IMR-90 (cell line): ENCODE measurements at regions not wholly inside any gene's neighbourhood (a gene's known extent, or its start where the extent isn't known, plus 50 kb on each side); places are given as distances from the start of the nearest gene placed in this dataset.

Experiments used
- ATAC-seq: fragments of 200-7000 bp; cut with Tn5 transposase; 2 replicates; pipeline ENCODE4 v1.9.1; 2020; ENCODE audit warnings: low read depth, mild to moderate bottlenecking, moderate library complexity
- BruUV-seq: library from RNA; stranded (reverse); fragments of 400-500 nt; replicated peaks from 2 replicates; lab custom pipeline; 2021; lab: Mats Ljungman, UMichigan
- CTCF ChIA-PET: fragments of 300-600 bp; formaldehyde crosslinking; extraction: SDS; loops from one replicate; lab custom pipeline; 2021; ENCODE audit warnings: antibody characterized with exemption; lab: Yijun Ruan, JAX
- POLR2A ChIA-PET: fragments of 300-600 bp; sonication (Branson Sonifier 250); formaldehyde crosslinking; loops from one replicate; lab custom pipeline; 2022; ENCODE audit warnings: antibody characterized with exemption; ENCODE audit not compliant: unreplicated experiment; lab: Charles Lee
- DNase-seq: peaks from one replicate; pipeline ENCODE4 v3.0.0; 2013
- H2AFZ ChIP-seq: replicated peaks from 2 replicates; pipeline ENCODE3; 2013; ENCODE audit warnings: low read length, mild to moderate bottlenecking; ENCODE audit not compliant: poor library complexity
- H2AK5ac ChIP-seq: 2 replicates; pipeline ENCODE4 v1.6.1; 2013; ENCODE audit warnings: low read depth, low read length, inconsistent platforms
- H2AK9ac ChIP-seq: replicated peaks from 2 replicates; pipeline ENCODE3; 2013; ENCODE audit warnings: mild to moderate bottlenecking, low read depth, low read length, moderate library complexity; ENCODE audit not compliant: poor library complexity
- H2BK120ac ChIP-seq: 2 replicates; pipeline ENCODE4 v1.6.1; 2013; ENCODE audit warnings: low read depth, low read length, inconsistent platforms
- H2BK15ac ChIP-seq: 3 replicates; pipeline ENCODE4 v1.6.1; 2013; ENCODE audit warnings: low read depth, low read length, inconsistent platforms
- H2BK20ac ChIP-seq: 2 replicates; pipeline ENCODE4 v1.6.1; 2013; ENCODE audit warnings: low read depth, mild to moderate bottlenecking, inconsistent platforms, low read length, moderate library complexity
- H2BK5ac ChIP-seq: 2 replicates; pipeline ENCODE4 v1.6.1; 2013; ENCODE audit warnings: mild to moderate bottlenecking, low read depth, low read length, inconsistent platforms; ENCODE audit not compliant: poor library complexity, severe bottlenecking
- H3K14ac ChIP-seq: replicated peaks from 2 replicates; pipeline ENCODE4 v1.6.1; 2013; ENCODE audit warnings: low read depth, low read length, inconsistent platforms
- H3K18ac ChIP-seq: 2 replicates; pipeline ENCODE4 v1.6.1; 2013; ENCODE audit warnings: low read depth, low read length, control low read depth
- H3K23ac ChIP-seq: 2 replicates; pipeline ENCODE4 v1.6.1; 2013; ENCODE audit warnings: low read depth, low read length, inconsistent platforms
- H3K27ac ChIP-seq: 2 replicates; pipeline ENCODE4 v1.5.1; 2013; ENCODE audit warnings: mild to moderate bottlenecking, control low read depth, low read length; ENCODE audit not compliant: insufficient read depth
- H3K27me3 ChIP-seq: 2 replicates; pipeline ENCODE4 v1.6.1; 2013; ENCODE audit warnings: low read length; ENCODE audit not compliant: control insufficient read depth, insufficient read depth
- H3K36me3 ChIP-seq: 2 replicates; pipeline ENCODE4 v1.6.1; 2013; ENCODE audit warnings: low read length, mixed read lengths; ENCODE audit not compliant: control insufficient read depth, insufficient read depth
- H3K4ac ChIP-seq: 2 replicates; pipeline ENCODE4 v1.6.1; 2013; ENCODE audit warnings: low read depth, low read length, inconsistent platforms
- H3K4me1 ChIP-seq: 2 replicates; pipeline ENCODE4 v1.6.1; 2013; ENCODE audit warnings: low read length, mixed read lengths; ENCODE audit not compliant: control insufficient read depth, insufficient read depth
- H3K4me2 ChIP-seq: 2 replicates; pipeline ENCODE4 v1.6.1; 2013; ENCODE audit warnings: low read depth, mild to moderate bottlenecking, control low read depth, low read length, moderate library complexity
- H3K4me3 ChIP-seq: 2 replicates; pipeline ENCODE4 v1.5.1; 2013; ENCODE audit warnings: low read depth, mild to moderate bottlenecking, control low read depth, low read length, moderate library complexity; ENCODE audit not compliant: insufficient read depth
- H3K56ac ChIP-seq: 2 replicates; pipeline ENCODE4 v1.6.1; 2013; ENCODE audit warnings: low read length, inconsistent platforms; ENCODE audit not compliant: insufficient read depth; ENCODE audit errors: extremely low read depth
- H3K79me1 ChIP-seq, 2 experiments: 2 replicates each; pipeline ENCODE4 v1.6.1; 2013; ENCODE audit warnings: low read length in 2 of 2, inconsistent platforms in 1 of 2, low read depth in 1 of 2
- H3K9ac ChIP-seq: 2 replicates; pipeline ENCODE4 v1.6.1; 2013; ENCODE audit warnings: low read depth, low read length, control low read depth
- H3K9me1 ChIP-seq: 2 replicates; pipeline ENCODE4 v1.6.1; 2013; ENCODE audit warnings: low read length, inconsistent platforms; ENCODE audit not compliant: insufficient read depth
- H3K9me3 ChIP-seq: 2 replicates; pipeline ENCODE4 v1.6.1; 2013; ENCODE audit warnings: low read length; ENCODE audit not compliant: control insufficient read depth, insufficient read depth
- H4K20me1 ChIP-seq: 2 replicates; pipeline ENCODE4 v1.6.1; 2013; ENCODE audit warnings: low read length, inconsistent platforms; ENCODE audit not compliant: insufficient read depth
- H4K5ac ChIP-seq: 2 replicates; pipeline ENCODE4 v1.6.1; 2013; ENCODE audit warnings: mild to moderate bottlenecking, low read depth, low read length, control low read depth
- H4K8ac ChIP-seq, 2 experiments: 2 replicates each; pipeline ENCODE4 v1.6.1; 2013; ENCODE audit warnings: low read depth in 2 of 2, low read length in 2 of 2, control low read depth in 1 of 2, inconsistent platforms in 1 of 2
- H4K91ac ChIP-seq: 2 replicates; pipeline ENCODE4 v1.6.1; 2013; ENCODE audit warnings: low read depth, low read length, inconsistent platforms; ENCODE audit not compliant: insufficient read depth
- FOS ChIP-seq: fragments of 150-350 bp; IDR thresholded peaks from 2 replicates; pipeline ENCODE4 v1.6.1; 2016; ENCODE audit warnings: low read depth, low read length
- MAFK ChIP-seq: IDR thresholded peaks from 2 replicates; pipeline ENCODE4 v1.6.1; 2012; ENCODE audit warnings: low read depth, low read length, improper control_type of control experiment
- MAZ ChIP-seq: IDR thresholded peaks from 2 replicates; pipeline ENCODE4 v1.6.1; 2012; ENCODE audit warnings: low read depth, mild to moderate bottlenecking, low read length, improper control_type of control experiment, moderate library complexity, borderline replicate concordance
- MXI1 ChIP-seq: IDR thresholded peaks from 2 replicates; pipeline ENCODE4 v1.6.1; 2012; ENCODE audit warnings: low read depth, mild to moderate bottlenecking, low read length, moderate library complexity, borderline replicate concordance
- NFE2L2 ChIP-seq: fragments of 150-350 bp; IDR thresholded peaks from 2 replicates; pipeline ENCODE4 v1.6.1; 2016; ENCODE audit warnings: low read depth, mild to moderate bottlenecking, low read length
- POLR2A ChIP-seq: IDR thresholded peaks from 2 replicates; pipeline ENCODE4 v1.6.1; 2012; ENCODE audit warnings: mild to moderate bottlenecking, low read depth, low read length
- RAD21 ChIP-seq: IDR thresholded peaks from 2 replicates; pipeline ENCODE4 v1.6.1; 2012; ENCODE audit warnings: low read length, improper control_type of control experiment
- SMC3 ChIP-seq: fragments of 150-350 bp; IDR thresholded peaks from 2 replicates; pipeline ENCODE4 v1.6.1; 2016; ENCODE audit warnings: low read depth, mild to moderate bottlenecking, antibody characterized with exemption, low read length, moderate library complexity
- WGBS, 2 experiments: methylation state at CpG; one replicate each; pipeline versions ENCODE4 v1.1.5 to v1.1.7; 2013; ENCODE audit warnings: missing lambda C conversion rate in 2 of 2; ENCODE audit not compliant: insufficient read length in 1 of 2; ENCODE audit errors: extremely low coverage in 2 of 2; 5-methylcytosine and 5-hydroxymethylcytosine counted together
- dilution Hi-C: fragments of 300-500 bp; cut with HindIII; formaldehyde crosslinking; loops from one replicate; pipeline ENCODE4 v1.14.3; 2018; ENCODE audit warnings: low sequenced_read_pairs; ENCODE audit not compliant: unreplicated experiment
- in situ Hi-C: fragments of 300-500 bp; cut with MboI; formaldehyde crosslinking; loops from 3 replicates; pipeline ENCODE4 v1.14.3; 2019; ENCODE audit warnings: low sequenced_read_pairs, inconsistent platforms, mixed read lengths
- intact Hi-C: fragments of 100-400 bp; cut with micrococcal nuclease; formaldehyde crosslinking; loops from 2 replicates; pipeline ENCODE4 v1.10.0; 2022
- TF ChIP-seq, protein P1 (sequence below): fragments of 150-350 bp; IDR thresholded peaks from 2 replicates; pipeline ENCODE4 v1.6.1; 2016; ENCODE audit warnings: low read depth, mild to moderate bottlenecking, low read length, moderate library complexity, borderline replicate concordance
- TF ChIP-seq, protein P2 (sequence below): fragments of 150-350 bp; IDR thresholded peaks from 2 replicates; pipeline ENCODE4 v1.6.1; 2017; ENCODE audit warnings: mild to moderate bottlenecking, antibody characterized with exemption, low read length, low read depth
- TF ChIP-seq, protein P3 (sequence below): conservative IDR thresholded peaks from 2 replicates; pipeline ENCODE4 v1.5.1; 2012; ENCODE audit warnings: mild to moderate bottlenecking, low read depth, low read length, improper control_type of control experiment

DNA sequence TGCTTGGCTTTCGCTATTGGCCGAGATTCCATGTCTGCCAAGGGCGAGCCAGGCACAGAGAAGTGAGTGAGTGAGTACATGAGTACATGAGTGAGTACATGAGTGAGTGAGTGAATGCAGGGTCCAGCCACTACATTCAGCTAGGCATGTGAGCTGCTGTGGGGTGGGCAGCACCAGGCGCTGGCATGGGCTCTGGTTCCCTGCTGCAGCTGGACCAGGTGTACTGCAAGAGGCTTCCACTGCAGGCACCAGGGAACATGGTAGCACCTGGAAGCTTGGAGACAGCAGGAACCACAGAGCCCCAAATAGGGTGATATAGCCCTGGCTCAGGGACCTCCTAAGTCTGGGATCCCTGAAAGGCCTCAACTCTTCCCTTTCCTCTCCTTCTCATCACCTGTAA lies 330.2 kb downstream of the USP25 start:
- WGBS, 2 experiments = 80% methylated on average over 1 of the region's 4 CpGs; no CpG with 5 or more reads in 1 of the 2 experiments
- H4K8ac ChIP-seq = no peak overlapping the region

More for the DNA sequence above, 330.2 kb downstream of the USP25 start:
- DNase-seq (no peak), ATAC-seq (no peak)
- H3K27me3 ChIP-seq = no peaks in the 10 kb centered on the region
- H3K36me3 ChIP-seq = no peaks in the 10 kb centered on the region
- no peak overlapping the region for H2AK9ac ChIP-seq
- H3K4me3 ChIP-seq = no peak overlapping the region
- no peaks in the 10 kb centered on the region for H3K4me1 ChIP-seq
- intact Hi-C loops (no loop called here), dilution Hi-C loops (no loop called here), in situ Hi-C loops (no loop called here)
- H3K4ac ChIP-seq = no peak overlapping the region
- no peak overlapping the region for H2AK5ac ChIP-seq
- H3K9ac ChIP-seq = no peak overlapping the region
- no peak overlapping the region for H2BK5ac ChIP-seq
- H3K18ac ChIP-seq = no peak overlapping the region
- CTCF ChIA-PET = interaction anchor here (0.6 kb wide), 1 partner anchor 23 kb away, joined by 3 read pairs; no protein-coding TSS in a partner anchor
- H3K23ac ChIP-seq = no peak overlapping the region
- BruUV-seq = no TSS peak
- no peak overlapping the region for H3K56ac ChIP-seq
- H3K79me1 ChIP-seq = no peaks in the 10 kb centered on the region
- H2BK20ac ChIP-seq = no peak overlapping the region
- no peak overlapping the region for H2BK120ac ChIP-seq
- H3K4me2 ChIP-seq = no peak overlapping the region
- no peak overlapping the region for H4K91ac ChIP-seq
- H3K27ac ChIP-seq = no peak overlapping the region
- H3K9me3 ChIP-seq = no peaks in the 10 kb centered on the region
- no peak overlapping the region for H4K5ac ChIP-seq
- no peaks in the 10 kb centered on the region for H3K9me1 ChIP-seq
- H3K14ac ChIP-seq = no peak overlapping the region
- H4K20me1 ChIP-seq = no peaks in the 10 kb centered on the region
- no peak overlapping the region for H2BK15ac ChIP-seq
- TF ChIP-seq, protein P1, sequence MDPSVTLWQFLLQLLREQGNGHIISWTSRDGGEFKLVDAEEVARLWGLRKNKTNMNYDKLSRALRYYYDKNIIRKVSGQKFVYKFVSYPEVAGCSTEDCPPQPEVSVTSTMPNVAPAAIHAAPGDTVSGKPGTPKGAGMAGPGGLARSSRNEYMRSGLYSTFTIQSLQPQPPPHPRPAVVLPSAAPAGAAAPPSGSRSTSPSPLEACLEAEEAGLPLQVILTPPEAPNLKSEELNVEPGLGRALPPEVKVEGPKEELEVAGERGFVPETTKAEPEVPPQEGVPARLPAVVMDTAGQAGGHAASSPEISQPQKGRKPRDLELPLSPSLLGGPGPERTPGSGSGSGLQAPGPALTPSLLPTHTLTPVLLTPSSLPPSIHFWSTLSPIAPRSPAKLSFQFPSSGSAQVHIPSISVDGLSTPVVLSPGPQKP = no peak
- TF ChIP-seq, protein P2, sequence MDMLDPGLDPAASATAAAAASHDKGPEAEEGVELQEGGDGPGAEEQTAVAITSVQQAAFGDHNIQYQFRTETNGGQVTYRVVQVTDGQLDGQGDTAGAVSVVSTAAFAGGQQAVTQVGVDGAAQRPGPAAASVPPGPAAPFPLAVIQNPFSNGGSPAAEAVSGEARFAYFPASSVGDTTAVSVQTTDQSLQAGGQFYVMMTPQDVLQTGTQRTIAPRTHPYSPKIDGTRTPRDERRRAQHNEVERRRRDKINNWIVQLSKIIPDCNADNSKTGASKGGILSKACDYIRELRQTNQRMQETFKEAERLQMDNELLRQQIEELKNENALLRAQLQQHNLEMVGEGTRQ = no peak
- TF ChIP-seq MAFK = no peak
- TF ChIP-seq POLR2A = no peak
- TF ChIP-seq NFE2L2 = no peak
- TF ChIP-seq SMC3 = no peak
- TF ChIP-seq, protein P3, sequence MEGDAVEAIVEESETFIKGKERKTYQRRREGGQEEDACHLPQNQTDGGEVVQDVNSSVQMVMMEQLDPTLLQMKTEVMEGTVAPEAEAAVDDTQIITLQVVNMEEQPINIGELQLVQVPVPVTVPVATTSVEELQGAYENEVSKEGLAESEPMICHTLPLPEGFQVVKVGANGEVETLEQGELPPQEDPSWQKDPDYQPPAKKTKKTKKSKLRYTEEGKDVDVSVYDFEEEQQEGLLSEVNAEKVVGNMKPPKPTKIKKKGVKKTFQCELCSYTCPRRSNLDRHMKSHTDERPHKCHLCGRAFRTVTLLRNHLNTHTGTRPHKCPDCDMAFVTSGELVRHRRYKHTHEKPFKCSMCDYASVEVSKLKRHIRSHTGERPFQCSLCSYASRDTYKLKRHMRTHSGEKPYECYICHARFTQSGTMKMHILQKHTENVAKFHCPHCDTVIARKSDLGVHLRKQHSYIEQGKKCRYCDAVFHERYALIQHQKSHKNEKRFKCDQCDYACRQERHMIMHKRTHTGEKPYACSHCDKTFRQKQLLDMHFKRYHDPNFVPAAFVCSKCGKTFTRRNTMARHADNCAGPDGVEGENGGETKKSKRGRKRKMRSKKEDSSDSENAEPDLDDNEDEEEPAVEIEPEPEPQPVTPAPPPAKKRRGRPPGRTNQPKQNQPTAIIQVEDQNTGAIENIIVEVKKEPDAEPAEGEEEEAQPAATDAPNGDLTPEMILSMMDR = no peak
- no peak for TF ChIP-seq RAD21
- no peak for TF ChIP-seq MXI1
- no peak for TF ChIP-seq MAZ
- no peak for TF ChIP-seq FOS
- POLR2A ChIA-PET = no interaction called here
- no peak overlapping the region for H2AFZ ChIP-seq
